Caco-2 (cell line): ENCODE measurements at regions not wholly inside any gene's neighbourhood (a gene's known extent, or its start where the extent isn't known, plus 50 kb on each side); places are given as distances from the start of the nearest gene placed in this dataset.

ENCODE experiments used
- BruUV-seq: library from RNA; stranded (reverse); fragments of 400-500 nt; replicated peaks from 2 replicates; lab custom pipeline; 2021; lab: Mats Ljungman, UMichigan
- CTCF ChIA-PET: fragments of 300-600 bp; sonication (Branson Sonifier 250); formaldehyde crosslinking; loops from one replicate; lab custom pipeline; 2022; ENCODE audit warnings: antibody characterized with exemption; lab: Charles Lee
- POLR2A ChIA-PET: fragments of 300-600 bp; sonication (Branson Sonifier 250); formaldehyde crosslinking; loops from one replicate; lab custom pipeline; 2022; ENCODE audit warnings: antibody characterized with exemption; lab: Charles Lee
- DNase-seq, 2 experiments: peaks; one replicate each; pipeline versions ENCODE4 v3.0.0 to v3.0.0-alpha.2; 2020 to 2022
- H3K27me3 ChIP-seq: replicated peaks from 2 replicates; pipeline ENCODE4 v1.6.0; 2011; ENCODE audit warnings: low read length; ENCODE audit not compliant: control insufficient read depth, insufficient read depth
- H3K36me3 ChIP-seq: 2 replicates; pipeline ENCODE4 v1.5.1; 2011; ENCODE audit warnings: low read length; ENCODE audit not compliant: control insufficient read depth, insufficient read depth
- H3K4me1 ChIP-seq: fragments of 250-450 bp; sonication (Bioruptor Pico); 2 replicates; pipeline ENCODE4 v1.5.1; 2020; ENCODE audit warnings: mild to moderate bottlenecking
- H3K4me3 ChIP-seq: 2 replicates; pipeline ENCODE4 v1.5.1; 2011; ENCODE audit warnings: low read depth, mild to moderate bottlenecking, control low read depth, low read length
- H3K9me3 ChIP-seq: fragments of 250-450 bp; sonication (Bioruptor Pico); 2 replicates; pipeline ENCODE4 v1.5.1; 2020; ENCODE audit warnings: mild to moderate bottlenecking, moderate library complexity
- H3K27ac Mint-ChIP-seq: one replicate; pipeline ENCODE4 v1.8.0; 2022; ENCODE audit warnings: mixed read lengths; ENCODE audit not compliant: unreplicated experiment
- H3K27me3 Mint-ChIP-seq: one replicate; pipeline ENCODE4 v1.8.0; 2022; ENCODE audit warnings: mixed read lengths; ENCODE audit not compliant: insufficient read depth, unreplicated experiment
- H3K36me3 Mint-ChIP-seq: one replicate; pipeline ENCODE4 v1.8.0; 2022; ENCODE audit warnings: mild to moderate bottlenecking, mixed read lengths; ENCODE audit not compliant: insufficient read depth, unreplicated experiment
- H3K4me1 Mint-ChIP-seq: one replicate; pipeline ENCODE4 v1.8.0; 2022; ENCODE audit warnings: low read depth, mixed read lengths; ENCODE audit not compliant: unreplicated experiment
- H3K4me3 Mint-ChIP-seq: one replicate; pipeline ENCODE4 v1.8.0; 2022; ENCODE audit warnings: mild to moderate bottlenecking, moderate library complexity, mixed read lengths; ENCODE audit not compliant: unreplicated experiment
- H3K9me3 Mint-ChIP-seq: one replicate; pipeline ENCODE4 v1.8.0; 2022; ENCODE audit warnings: mixed read lengths; ENCODE audit not compliant: unreplicated experiment
- CTCF ChIP-seq, 2 experiments: fragments of 200-600 bp in 1 of 2; IDR thresholded peaks; 1 replicate in 1 of 2; 2 replicates in 1 of 2; pipeline versions ENCODE4 v1.5.1 to v1.8.0; 2011 to 2022; ENCODE audit warnings: antibody characterized with exemption in 1 of 2, control low read depth in 1 of 2, inconsistent platforms in 1 of 2, low read depth in 1 of 2, low read length in 1 of 2, mild to moderate bottlenecking in 1 of 2, moderate library complexity in 1 of 2; ENCODE audit not compliant: insufficient read depth in 1 of 2, severe bottlenecking in 1 of 2, unreplicated experiment in 1 of 2
- intact Hi-C: fragments of 100-400 bp; cut with micrococcal nuclease; formaldehyde crosslinking; loops from one replicate; pipeline ENCODE4 v1.10.0; 2022; ENCODE audit not compliant: unreplicated experiment

GRCh38 chr4:27245216-27245615 is 384.6 kb downstream of the STIM2 start:
- Mint-ChIP-seq H3K9me3 (no peaks in the 10 kb centered on the region), H3K36me3 (no peaks in the 10 kb centered on the region), H3K27me3 (no peaks in the 10 kb centered on the region), H3K4me3 (no peak overlapping the region), H3K27ac (no peak overlapping the region), H3K4me1 (no peaks in the 10 kb centered on the region)
- Histone ChIP-seq H3K4me1 (no peaks in the 10 kb centered on the region), H3K27me3 (no peaks in the 10 kb centered on the region), H3K36me3 (no peaks in the 10 kb centered on the region), H3K4me3 (no peak overlapping the region), H3K9me3 (no peaks in the 10 kb centered on the region)
- DNase-seq, result no peak
- intact Hi-C loops, result no loop called here
- CTCF ChIA-PET, result no interaction called here
- no peak for TF ChIP-seq CTCF (IDR thresholded peaks at IDR 0.05; ENCODE audit: insufficient read depth in 1 of 2, low read depth in 1 of 2, low read length in 1 of 2, severe bottlenecking in 1 of 2, unreplicated experiment in 1 of 2)
- POLR2A ChIA-PET, result no interaction called here
- BruUV-seq, result no TSS peak

- ChIA-PET POLR2A (interaction anchor here (0.6 kb wide), 1 partner anchor 96 kb away, joined by 3 read pairs; no protein-coding TSS in a partner anchor), CTCF (no interaction called here)
- Mint-ChIP-seq H3K27ac (no peak overlapping the region), H3K36me3 (no peaks in the 10 kb centered on the region), H3K4me3 (no peak overlapping the region), H3K27me3 (no peaks in the 10 kb centered on the region), H3K4me1 (no peaks in the 10 kb centered on the region), H3K9me3 (no peaks in the 10 kb centered on the region)
- H3K4me3 ChIP-seq, result no peak overlapping the region
- H3K9me3 ChIP-seq, result no peaks in the 10 kb centered on the region
- DNase-seq, result no peak
- H3K27me3 ChIP-seq, result no peaks in the 10 kb centered on the region
- no peak for TF ChIP-seq CTCF (IDR thresholded peaks at IDR 0.05; ENCODE audit: insufficient read depth in 1 of 2, low read depth in 1 of 2, low read length in 1 of 2, severe bottlenecking in 1 of 2, unreplicated experiment in 1 of 2)
- intact Hi-C loops, result no loop called here
- no TSS peak for BruUV-seq
- H3K4me1 ChIP-seq, result no peaks in the 10 kb centered on the region
- no peaks in the 10 kb centered on the region for H3K36me3 ChIP-seq
Measured at GRCh38 chr4:27248829-27249228, 388.2 kb downstream of the STIM2 start.

DNA sequence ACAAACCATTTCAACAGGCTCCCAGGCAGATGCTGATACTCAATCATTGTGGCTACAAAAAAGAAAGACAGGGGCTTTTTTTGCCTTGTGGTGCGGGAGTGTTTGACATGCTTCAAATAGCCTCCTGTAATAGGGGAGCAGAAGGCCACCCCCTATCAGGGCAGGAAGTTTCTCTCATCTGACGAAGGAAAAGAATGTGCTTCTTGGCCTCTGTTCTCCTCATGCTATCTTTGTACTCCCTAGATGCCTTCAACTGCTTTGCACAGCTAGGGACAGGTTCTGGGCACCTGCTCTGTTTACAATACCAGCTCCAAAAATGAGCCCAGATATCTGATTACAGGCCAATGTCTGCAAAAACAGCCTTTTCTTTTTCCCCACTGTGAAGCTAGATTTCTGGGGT is 391.1 kb downstream of the STIM2 start:
- CTCF ChIA-PET, result no interaction called here
- H3K36me3 Mint-ChIP-seq, result no peaks in the 10 kb centered on the region
- TF ChIP-seq CTCF (IDR thresholded peaks at IDR 0.05; ENCODE audit: insufficient read depth in 1 of 2, low read depth in 1 of 2, low read length in 1 of 2, severe bottlenecking in 1 of 2, unreplicated experiment in 1 of 2), result no peak
- no peaks in the 10 kb centered on the region for H3K9me3 ChIP-seq
- DNase-seq, result no peak
- H3K27ac Mint-ChIP-seq, result no peak overlapping the region
- intact Hi-C loops, result no loop called here
- no peak overlapping the region for H3K4me3 ChIP-seq
- BruUV-seq, result no TSS peak
- no peaks in the 10 kb centered on the region for H3K4me1 ChIP-seq
- no peaks in the 10 kb centered on the region for H3K27me3 ChIP-seq
- H3K9me3 Mint-ChIP-seq, result no peaks in the 10 kb centered on the region
- H3K36me3 ChIP-seq, result no peaks in the 10 kb centered on the region
- no peaks in the 10 kb centered on the region for H3K27me3 Mint-ChIP-seq
- POLR2A ChIA-PET, result no interaction called here
- no peaks in the 10 kb centered on the region for H3K4me1 Mint-ChIP-seq
- no peak overlapping the region for H3K4me3 Mint-ChIP-seq
